ENCODE measurements at regions not wholly inside any gene's neighbourhood (a gene's known extent, or its start where the extent isn't known, plus 50 kb on each side); places are given as distances from the start of the nearest gene placed in this dataset.

GRCh38 chr10:45063591-45064231 is 63.0 kb downstream of the ZNF22 start:
- TF ChIP-seq CTCF (conservative IDR thresholded peaks at IDR 0.05), result no peak
- TF ChIP-seq ZFX (IDR thresholded peaks at IDR 0.05), result no peak

All from C4-2B (cell line).